WTC11 (cell line): ENCODE measurements at regions not wholly inside any gene's neighbourhood (a gene's known extent, or its start where the extent isn't known, plus 50 kb on each side); places are given as distances from the start of the nearest gene placed in this dataset.

Source experiments
- CREB1 ChIP-seq: sonication (generic); formaldehyde crosslinking; IDR thresholded peaks from 2 replicates; pipeline ENCODE4 v1.8.0; 2023; ENCODE audit warnings: mild to moderate bottlenecking, missing genetic modification reagents
- ELF4 ChIP-seq: sonication (generic); formaldehyde crosslinking; IDR thresholded peaks from 2 replicates; pipeline ENCODE4 v1.8.1; 2022; ENCODE audit warnings: low read depth, mild to moderate bottlenecking, moderate library complexity, missing genetic modification reagents
- TF ChIP-seq, protein P1 (sequence below): fragments of 200-600 bp; IDR thresholded peaks from 2 replicates; pipeline ENCODE4 v1.8.0; 2022; ENCODE audit warnings: antibody characterized with exemption
- TF ChIP-seq, protein P2 (sequence below): sonication (generic); formaldehyde crosslinking; IDR thresholded peaks from 2 replicates; pipeline ENCODE4 v1.8.1; 2022; ENCODE audit warnings: low read depth, mild to moderate bottlenecking, moderate library complexity, missing genetic modification reagents, borderline replicate concordance

DNA sequence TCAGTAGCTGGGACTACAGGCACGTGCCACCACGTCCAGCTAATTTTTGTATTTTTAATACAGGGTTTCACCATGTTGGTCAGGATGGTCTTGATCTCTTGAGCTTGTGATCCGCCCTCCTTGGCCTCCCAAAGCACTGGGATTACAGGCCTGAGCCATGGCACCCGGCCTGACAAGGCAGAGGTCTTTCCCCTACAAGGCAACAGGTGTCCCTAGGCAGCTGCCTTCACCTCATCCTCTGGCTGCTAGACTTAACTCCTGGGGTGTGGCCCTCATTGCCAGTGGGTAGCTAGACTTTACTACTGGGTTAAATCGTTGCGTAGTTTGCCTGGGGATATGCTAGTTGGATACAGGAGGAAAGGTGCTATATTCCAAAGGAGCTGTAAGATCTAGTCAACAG is 81.4 kb downstream of the CHRD start:
- TF ChIP-seq, protein P1, sequence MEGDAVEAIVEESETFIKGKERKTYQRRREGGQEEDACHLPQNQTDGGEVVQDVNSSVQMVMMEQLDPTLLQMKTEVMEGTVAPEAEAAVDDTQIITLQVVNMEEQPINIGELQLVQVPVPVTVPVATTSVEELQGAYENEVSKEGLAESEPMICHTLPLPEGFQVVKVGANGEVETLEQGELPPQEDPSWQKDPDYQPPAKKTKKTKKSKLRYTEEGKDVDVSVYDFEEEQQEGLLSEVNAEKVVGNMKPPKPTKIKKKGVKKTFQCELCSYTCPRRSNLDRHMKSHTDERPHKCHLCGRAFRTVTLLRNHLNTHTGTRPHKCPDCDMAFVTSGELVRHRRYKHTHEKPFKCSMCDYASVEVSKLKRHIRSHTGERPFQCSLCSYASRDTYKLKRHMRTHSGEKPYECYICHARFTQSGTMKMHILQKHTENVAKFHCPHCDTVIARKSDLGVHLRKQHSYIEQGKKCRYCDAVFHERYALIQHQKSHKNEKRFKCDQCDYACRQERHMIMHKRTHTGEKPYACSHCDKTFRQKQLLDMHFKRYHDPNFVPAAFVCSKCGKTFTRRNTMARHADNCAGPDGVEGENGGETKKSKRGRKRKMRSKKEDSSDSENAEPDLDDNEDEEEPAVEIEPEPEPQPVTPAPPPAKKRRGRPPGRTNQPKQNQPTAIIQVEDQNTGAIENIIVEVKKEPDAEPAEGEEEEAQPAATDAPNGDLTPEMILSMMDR: no peak
- TF ChIP-seq ELF4 (no peak), CREB1 (CRISPR knock-in tag) (no peak)
- TF ChIP-seq, protein P2, sequence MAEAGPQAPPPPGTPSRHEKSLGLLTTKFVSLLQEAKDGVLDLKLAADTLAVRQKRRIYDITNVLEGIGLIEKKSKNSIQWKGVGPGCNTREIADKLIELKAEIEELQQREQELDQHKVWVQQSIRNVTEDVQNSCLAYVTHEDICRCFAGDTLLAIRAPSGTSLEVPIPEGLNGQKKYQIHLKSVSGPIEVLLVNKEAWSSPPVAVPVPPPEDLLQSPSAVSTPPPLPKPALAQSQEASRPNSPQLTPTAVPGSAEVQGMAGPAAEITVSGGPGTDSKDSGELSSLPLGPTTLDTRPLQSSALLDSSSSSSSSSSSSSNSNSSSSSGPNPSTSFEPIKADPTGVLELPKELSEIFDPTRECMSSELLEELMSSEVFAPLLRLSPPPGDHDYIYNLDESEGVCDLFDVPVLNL: no peak
